H1 (cell line): ENCODE measurements at regions not wholly inside any gene's neighbourhood (a gene's known extent, or its start where the extent isn't known, plus 50 kb on each side); places are given as distances from the start of the nearest gene placed in this dataset.

ENCODE experiments used
- CREB1 ChIP-seq: IDR thresholded peaks from 2 replicates; pipeline ENCODE4 v1.6.1; 2012; ENCODE audit warnings: inconsistent platforms
- MAFK ChIP-seq: IDR thresholded peaks from 2 replicates; pipeline ENCODE4 v1.6.1; 2012; ENCODE audit warnings: low read depth, mild to moderate bottlenecking, improper control_type of control experiment, low read length
- TCF12 ChIP-seq: IDR thresholded peaks from 2 replicates; pipeline ENCODE4 v1.6.1; 2011; ENCODE audit warnings: low read depth, mild to moderate bottlenecking, low read length

- TF ChIP-seq MAFK (no peak), TCF12 (no peak), CREB1 (no peak)
Measured at GRCh38 chr14:35474323-35474722, 59.6 kb upstream of the INSM2 start (continued).
